ENCODE measurements at regions not wholly inside any gene's neighbourhood (a gene's known extent, or its start where the extent isn't known, plus 50 kb on each side); places are given as distances from the start of the nearest gene placed in this dataset.

- no peak for DNase-seq (ENCODE audit: low spot score)
These were observed 60.6 kb upstream of the ADRA1B start for GRCh38 chr5:159855476-159856191.

DNA sequence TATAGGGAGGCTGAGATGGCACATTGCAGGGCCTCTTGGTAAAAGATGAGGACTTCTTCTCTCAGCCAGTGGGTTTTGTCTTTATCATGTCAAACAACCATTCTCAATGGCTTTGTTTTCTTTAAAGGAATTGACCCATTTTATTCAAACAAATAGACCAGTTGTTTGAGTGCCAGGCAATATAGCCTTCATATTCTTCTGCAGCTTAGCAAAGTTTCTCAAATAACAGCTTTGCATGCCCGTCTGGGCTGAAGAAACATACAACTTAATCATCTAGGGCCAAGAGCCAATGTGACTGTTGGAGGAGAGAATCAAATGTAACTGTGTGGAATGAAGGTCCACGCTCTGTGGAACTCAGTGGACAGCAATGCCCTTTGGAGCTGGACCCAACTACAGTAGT is 57.4 kb upstream of the ADRA1B start:
- no peak for DNase-seq (ENCODE audit: low spot score)

GRCh38 chr5:159861086-159861485 is 55.2 kb upstream of the ADRA1B start:
- no peak for DNase-seq (ENCODE audit: low spot score)

DNA sequence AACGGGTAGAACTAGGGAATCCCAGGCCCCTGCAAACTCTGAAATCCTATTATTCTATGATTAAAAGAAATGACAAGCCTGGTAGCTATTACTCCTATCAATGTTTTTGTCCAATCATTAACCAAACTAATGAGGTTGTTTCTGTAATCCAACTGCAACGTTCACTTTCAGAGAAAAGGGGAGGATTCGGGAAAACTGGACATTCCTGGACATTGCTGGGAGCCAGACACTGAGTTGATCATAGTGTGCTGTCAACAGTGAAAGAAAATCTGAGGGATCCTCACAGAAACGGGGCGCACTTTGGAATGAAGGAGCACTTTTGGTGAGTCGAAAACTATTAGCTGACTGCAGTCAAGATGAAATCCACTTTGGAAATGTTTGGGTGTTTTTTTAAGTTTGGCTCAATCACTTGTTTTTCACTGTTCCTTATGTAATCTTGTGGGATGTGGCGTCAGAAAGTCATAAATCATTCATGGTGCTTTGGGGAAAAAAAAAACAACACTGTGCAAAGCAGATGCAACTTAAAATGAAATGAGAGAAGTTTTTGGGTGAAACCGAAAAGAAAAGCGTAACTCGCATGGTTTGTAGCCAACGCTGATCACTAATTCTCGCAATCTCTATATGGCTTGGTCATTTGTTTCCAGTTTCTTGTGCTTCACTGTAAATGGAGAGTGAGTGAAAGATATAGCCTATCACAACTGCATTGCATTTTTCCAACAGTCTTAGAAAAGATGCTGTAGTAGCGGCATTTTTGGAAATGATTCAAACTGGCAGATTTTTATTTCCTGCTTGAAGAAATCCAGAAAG is 51.2 kb upstream of the ADRA1B start:
- DNase-seq (ENCODE audit: low spot score), result no peak

DNA sequence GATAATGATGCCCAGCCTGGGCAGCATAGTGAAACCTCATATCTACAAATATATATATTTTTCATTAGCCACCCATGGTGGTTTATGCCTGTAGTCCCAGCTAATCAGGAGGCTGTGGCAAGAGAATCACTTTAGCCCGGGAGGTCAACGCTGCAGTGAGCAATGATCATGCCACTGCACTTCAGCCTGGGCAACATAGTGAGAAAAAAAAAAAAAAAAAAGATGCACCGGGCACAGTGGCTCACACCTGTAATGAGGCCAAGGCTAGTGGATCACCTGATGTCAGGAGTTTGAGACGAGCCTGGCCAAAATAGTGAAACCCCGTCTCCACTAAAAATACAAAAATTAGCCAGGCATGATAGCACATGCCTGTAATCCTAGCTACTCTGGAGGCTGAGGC is 50.2 kb upstream of the ADRA1B start:
- DNase-seq (ENCODE audit: low spot score), result no peak
